Mesenchymal stem cell (in vitro differentiated cells and primary cell): ENCODE measurements at regions not wholly inside any gene's neighbourhood (a gene's known extent, or its start where the extent isn't known, plus 50 kb on each side); places are given as distances from the start of the nearest gene placed in this dataset.

Experiments
- DNase-seq: peaks from one replicate; pipeline ENCODE4 v3.0.0-alpha.2; 2013
- H2AFZ ChIP-seq: one replicate; pipeline ENCODE4 v1.6.1; 2013; ENCODE audit warnings: low read depth, mild to moderate bottlenecking, control low read depth, inconsistent platforms, low read length, moderate library complexity
- H2AK5ac ChIP-seq: 2 replicates; pipeline ENCODE4 v1.6.1; 2013; ENCODE audit warnings: low read length, moderate library complexity, mild to moderate bottlenecking, inconsistent platforms; ENCODE audit not compliant: severe bottlenecking
- H2BK120ac ChIP-seq: one replicate; pipeline ENCODE4 v1.6.1; 2013; ENCODE audit warnings: low read depth, mild to moderate bottlenecking, inconsistent platforms, low read length, moderate library complexity
- H2BK12ac ChIP-seq, 2 experiments: one replicate each; pipeline ENCODE4 v1.6.1; 2013; ENCODE audit warnings: inconsistent platforms in 2 of 2, low read length in 2 of 2, mild to moderate bottlenecking in 2 of 2, moderate library complexity in 2 of 2, control low read depth in 1 of 2
- H2BK15ac ChIP-seq: one replicate; pipeline ENCODE4 v1.6.1; 2013; ENCODE audit warnings: mild to moderate bottlenecking, low read depth, inconsistent platforms; ENCODE audit not compliant: poor library complexity, severe bottlenecking
- H2BK5ac ChIP-seq: 2 replicates; pipeline ENCODE4 v1.6.1; 2013; ENCODE audit warnings: low read depth, mild to moderate bottlenecking, low read length, control low read depth, inconsistent platforms; ENCODE audit not compliant: poor library complexity, severe bottlenecking
- H3K14ac ChIP-seq, 2 experiments: one replicate each; pipeline ENCODE4 v1.6.1; 2013; ENCODE audit warnings: inconsistent platforms in 2 of 2, low read length in 2 of 2, control low read depth in 1 of 2, mild to moderate bottlenecking in 1 of 2, moderate library complexity in 1 of 2
- H3K18ac ChIP-seq, 2 experiments: one replicate each; pipeline ENCODE4 v1.6.1; 2013; ENCODE audit warnings: inconsistent platforms in 2 of 2, low read length in 2 of 2, control low read depth in 1 of 2, low read depth in 1 of 2, mild to moderate bottlenecking in 1 of 2
- H3K23ac ChIP-seq, 2 experiments: one replicate each; pipeline ENCODE4 v1.6.1; 2013; ENCODE audit warnings: inconsistent platforms in 2 of 2, low read length in 2 of 2, mild to moderate bottlenecking in 2 of 2, moderate library complexity in 2 of 2, control low read depth in 1 of 2
- H3K27ac ChIP-seq: 2 replicates; pipeline ENCODE4 v1.5.1; 2013; ENCODE audit warnings: mild to moderate bottlenecking, moderate library complexity, low read length, control low read depth, inconsistent platforms; ENCODE audit not compliant: poor library complexity, severe bottlenecking
- H3K27me3 ChIP-seq, 2 experiments: 2 replicates each; pipeline versions ENCODE4 v1.6.1 to v1.7.0; 2013; ENCODE audit warnings: low read length in 2 of 2, mild to moderate bottlenecking in 2 of 2, moderate library complexity in 2 of 2, control low read depth in 1 of 2, inconsistent platforms in 1 of 2; ENCODE audit not compliant: control insufficient read depth in 1 of 2, insufficient read depth in 1 of 2
- H3K36me3 ChIP-seq, 2 experiments: 2 replicates each; pipeline versions ENCODE4 v1.6.1 to v1.7.0; 2013; ENCODE audit warnings: low read length in 2 of 2, control low read depth in 1 of 2, inconsistent platforms in 1 of 2, low read depth in 1 of 2, mild to moderate bottlenecking in 1 of 2; ENCODE audit not compliant: insufficient read depth in 2 of 2, control insufficient read depth in 1 of 2
- H3K4ac ChIP-seq, 2 experiments: one replicate each; pipeline ENCODE4 v1.6.1; 2013; ENCODE audit warnings: inconsistent platforms in 2 of 2, low read length in 2 of 2, mild to moderate bottlenecking in 2 of 2, moderate library complexity in 2 of 2, control low read depth in 1 of 2, low read depth in 1 of 2
- H3K4me1 ChIP-seq: 2 replicates; pipeline ENCODE4 v1.6.1; 2013; ENCODE audit warnings: low read depth, low read length, control low read depth; ENCODE audit not compliant: control insufficient read depth, insufficient read depth
- H3K4me2 ChIP-seq: 2 replicates; pipeline ENCODE4 v1.6.1; 2013; ENCODE audit warnings: low read length, mild to moderate bottlenecking, inconsistent platforms; ENCODE audit not compliant: poor library complexity, severe bottlenecking
- H3K4me3 ChIP-seq, 2 experiments: 2 replicates each; pipeline versions ENCODE4 v1.5.1 to v1.7.0; 2013; ENCODE audit warnings: low read length in 2 of 2, mild to moderate bottlenecking in 2 of 2, control low read depth in 1 of 2, low read depth in 1 of 2; ENCODE audit not compliant: insufficient read depth in 1 of 2
- H3K79me1 ChIP-seq: replicated peaks from 2 replicates; pipeline ENCODE4 v1.6.1; 2013; ENCODE audit warnings: mild to moderate bottlenecking, control low read depth, low read length, inconsistent platforms; ENCODE audit not compliant: poor library complexity, severe bottlenecking
- H3K9ac ChIP-seq: 2 replicates; pipeline ENCODE4 v1.7.0; 2013; ENCODE audit warnings: mild to moderate bottlenecking, low read length, moderate library complexity
- H3K9me3 ChIP-seq: 2 replicates; pipeline ENCODE4 v1.7.0; 2013; ENCODE audit warnings: mild to moderate bottlenecking, low read length; ENCODE audit not compliant: control insufficient read depth
- H4K8ac ChIP-seq: one replicate; pipeline ENCODE4 v1.6.1; 2013; ENCODE audit warnings: inconsistent platforms, mild to moderate bottlenecking, low read length, moderate library complexity
- H4K91ac ChIP-seq: one replicate; pipeline ENCODE4 v1.6.1; 2013; ENCODE audit warnings: mild to moderate bottlenecking, low read length, inconsistent platforms
- WGBS: methylation state at CpG from one replicate; pipeline ENCODE4 v1.1.7; 2013; ENCODE audit warnings: mixed read lengths; 5-methylcytosine and 5-hydroxymethylcytosine counted together

DNA sequence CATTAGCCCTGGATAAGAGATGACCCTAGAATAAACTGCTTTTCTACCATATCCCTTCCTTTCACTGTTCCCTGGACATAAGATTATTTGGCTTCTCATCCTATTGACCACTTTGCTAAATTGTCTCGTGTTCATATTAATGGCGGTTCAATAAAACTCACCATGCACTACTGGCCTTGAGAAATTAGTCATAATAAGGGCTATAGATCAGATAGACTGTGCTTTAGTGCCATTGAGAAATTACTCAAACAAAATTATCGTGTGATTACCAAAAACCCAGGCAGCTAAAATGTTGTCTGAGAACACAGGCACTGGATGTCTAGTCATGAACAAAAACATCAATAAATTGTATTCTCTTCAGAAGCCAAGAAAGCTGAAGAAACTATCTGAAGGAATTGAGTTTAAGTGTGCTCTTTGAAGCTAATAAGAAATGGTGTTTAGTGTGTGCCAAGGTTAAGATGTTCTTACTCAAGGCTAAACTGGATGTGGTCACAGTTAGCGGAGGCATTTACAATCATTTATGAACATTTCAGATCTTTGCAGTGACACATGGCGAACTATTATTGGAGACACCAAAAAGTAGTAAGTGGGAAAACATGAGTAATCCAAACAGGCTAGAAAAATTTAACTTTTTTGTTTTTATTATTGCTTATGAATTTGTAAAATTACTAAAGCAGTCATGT is 460.4 kb upstream of the RORB start:
- no peak overlapping the region for H3K18ac ChIP-seq
- no peak overlapping the region for H3K14ac ChIP-seq
- no peak overlapping the region for H2BK120ac ChIP-seq
- no peaks in the 10 kb centered on the region for H3K27me3 ChIP-seq
- H3K79me1 ChIP-seq = no peaks in the 10 kb centered on the region
- H3K27ac ChIP-seq = no peak overlapping the region
- no peak overlapping the region for H2AFZ ChIP-seq
- no peak overlapping the region for H3K4me3 ChIP-seq
- WGBS = 100% methylated on average over 5 of the region's 5 CpGs
- H2BK15ac ChIP-seq = no peak overlapping the region
- H3K9ac ChIP-seq = no peak overlapping the region
- no peak overlapping the region for H2BK5ac ChIP-seq
- no peak overlapping the region for H4K8ac ChIP-seq
- no peak overlapping the region for H3K23ac ChIP-seq
- no peak overlapping the region for H3K4ac ChIP-seq
- no peak overlapping the region for H2AK5ac ChIP-seq
- no peaks in the 10 kb centered on the region for H3K36me3 ChIP-seq
- no peak for DNase-seq
- no peak overlapping the region for H4K91ac ChIP-seq
- H3K9me3 ChIP-seq = no peaks in the 10 kb centered on the region
- H2BK12ac ChIP-seq = no peak overlapping the region
- H3K4me1 ChIP-seq = no peaks in the 10 kb centered on the region
- H3K4me2 ChIP-seq = no peak overlapping the region

GRCh38 chr9:74037274-74037673 is 459.9 kb upstream of the RORB start:
- Histone ChIP-seq H2BK15ac (no peak overlapping the region), H4K8ac (no peak overlapping the region), H3K14ac (no peak overlapping the region), H3K4ac (no peak overlapping the region), H3K4me3 (no peak overlapping the region), H2BK5ac (no peak overlapping the region), H2BK12ac (no peak overlapping the region), H2AK5ac (no peak overlapping the region), H3K9me3 (no peaks in the 10 kb centered on the region), H3K36me3 (no peaks in the 10 kb centered on the region), H3K27me3 (no peaks in the 10 kb centered on the region), H4K91ac (no peak overlapping the region), H3K23ac (no peak overlapping the region), H2BK120ac (no peak overlapping the region), H3K4me2 (no peak overlapping the region), H3K4me1 (no peaks in the 10 kb centered on the region), H3K9ac (no peak overlapping the region), H3K18ac (no peak overlapping the region), H3K27ac (no peak overlapping the region), H2AFZ (no peak overlapping the region), H3K79me1 (no peaks in the 10 kb centered on the region)
- DNase-seq = no peak
- WGBS = no CpG with 5 or more reads among the region's 1 CpG

GRCh38 chr9:74041588-74041987 is 455.5 kb upstream of the RORB start:
- Histone ChIP-seq H2BK15ac (no peak overlapping the region), H3K4ac (no peak overlapping the region), H4K8ac (no peak overlapping the region), H3K79me1 (no peaks in the 10 kb centered on the region), H3K9ac (no peak overlapping the region), H2AFZ (no peak overlapping the region), H2BK5ac (no peak overlapping the region), H2AK5ac (no peak overlapping the region), H3K18ac (no peak overlapping the region), H4K91ac (no peak overlapping the region), H2BK120ac (no peak overlapping the region), H3K36me3 (no peaks in the 10 kb centered on the region), H3K27me3 (no peaks in the 10 kb centered on the region), H2BK12ac (no peak overlapping the region), H3K4me3 (no peak overlapping the region), H3K27ac (no peak overlapping the region), H3K23ac (no peak overlapping the region), H3K4me1 (no peaks in the 10 kb centered on the region), H3K14ac (no peak overlapping the region), H3K4me2 (no peak overlapping the region), H3K9me3 (peaks cover 4% of the 10 kb centered on the region)
- DNase-seq = no peak

DNA sequence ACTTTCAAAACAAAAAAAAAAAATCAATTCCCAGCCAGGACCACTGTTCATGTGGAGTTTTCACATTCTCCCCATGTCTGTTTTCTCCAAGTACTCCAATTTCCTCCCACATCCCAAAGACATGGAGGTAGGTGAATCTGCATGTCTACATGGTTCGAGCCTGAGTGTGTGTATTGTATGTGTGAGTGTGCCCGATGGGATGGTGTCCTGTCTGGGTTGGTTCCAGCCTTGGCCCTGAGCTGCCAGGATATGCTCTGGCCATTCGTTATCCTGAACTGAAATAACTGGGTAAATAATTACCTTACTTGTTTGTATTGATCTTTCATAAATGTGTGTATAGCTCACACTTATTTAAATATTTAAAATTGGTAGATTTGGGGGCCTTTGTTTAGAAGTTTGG is 452.3 kb upstream of the RORB start:
- Histone ChIP-seq H2AK5ac (no peak overlapping the region), H3K23ac (no peak overlapping the region), H4K8ac (no peak overlapping the region), H3K18ac (no peak overlapping the region), H3K27ac (no peak overlapping the region), H4K91ac (no peak overlapping the region), H2BK12ac (no peak overlapping the region), H3K14ac (no peak overlapping the region), H3K27me3 (no peaks in the 10 kb centered on the region), H3K4me2 (no peak overlapping the region), H2BK5ac (no peak overlapping the region), H3K9me3 (peaks cover 4% of the 10 kb centered on the region), H3K36me3 (no peaks in the 10 kb centered on the region), H2BK120ac (no peak overlapping the region), H2AFZ (no peak overlapping the region), H2BK15ac (no peak overlapping the region), H3K9ac (no peak overlapping the region), H3K4me1 (no peaks in the 10 kb centered on the region), H3K4ac (no peak overlapping the region), H3K4me3 (no peak overlapping the region), H3K79me1 (no peaks in the 10 kb centered on the region)
- 50% methylated on average over 2 of the region's 3 CpGs for WGBS
- no peak for DNase-seq
